Prostate gland (tissue), 2 donors: ENCODE measurements at regions not wholly inside any gene's neighbourhood (a gene's known extent, or its start where the extent isn't known, plus 50 kb on each side); places are given as distances from the start of the nearest gene placed in this dataset.

ENCODE experiments used
- POLR2A ChIP-seq: fragments of 450-650 bp; IDR thresholded peaks from one replicate; pipeline ENCODE4 v1.6.1; 2016; ENCODE audit warnings: antibody characterized with exemption, mild to moderate bottlenecking
- POLR2AphosphoS5 ChIP-seq: sonication (generic); formaldehyde crosslinking; IDR thresholded peaks from one replicate; pipeline ENCODE4 v1.6.1; 2017; ENCODE audit warnings: antibody characterized with exemption
- TF ChIP-seq, protein P1 (sequence below), 4 experiments: fragments of 200-600 bp in 2 of 4; fragments of 450-650 bp in 2 of 4; sonication (generic) in 2 of 4; IDR thresholded peaks; 1 replicate in 3 of 4; 2 replicates in 1 of 4; pipeline ENCODE4 v1.5.1; 2016 to 2019; ENCODE audit warnings: antibody characterized with exemption in 4 of 4, mild to moderate bottlenecking in 2 of 4, moderate library complexity in 2 of 4

- TF ChIP-seq, protein P1, sequence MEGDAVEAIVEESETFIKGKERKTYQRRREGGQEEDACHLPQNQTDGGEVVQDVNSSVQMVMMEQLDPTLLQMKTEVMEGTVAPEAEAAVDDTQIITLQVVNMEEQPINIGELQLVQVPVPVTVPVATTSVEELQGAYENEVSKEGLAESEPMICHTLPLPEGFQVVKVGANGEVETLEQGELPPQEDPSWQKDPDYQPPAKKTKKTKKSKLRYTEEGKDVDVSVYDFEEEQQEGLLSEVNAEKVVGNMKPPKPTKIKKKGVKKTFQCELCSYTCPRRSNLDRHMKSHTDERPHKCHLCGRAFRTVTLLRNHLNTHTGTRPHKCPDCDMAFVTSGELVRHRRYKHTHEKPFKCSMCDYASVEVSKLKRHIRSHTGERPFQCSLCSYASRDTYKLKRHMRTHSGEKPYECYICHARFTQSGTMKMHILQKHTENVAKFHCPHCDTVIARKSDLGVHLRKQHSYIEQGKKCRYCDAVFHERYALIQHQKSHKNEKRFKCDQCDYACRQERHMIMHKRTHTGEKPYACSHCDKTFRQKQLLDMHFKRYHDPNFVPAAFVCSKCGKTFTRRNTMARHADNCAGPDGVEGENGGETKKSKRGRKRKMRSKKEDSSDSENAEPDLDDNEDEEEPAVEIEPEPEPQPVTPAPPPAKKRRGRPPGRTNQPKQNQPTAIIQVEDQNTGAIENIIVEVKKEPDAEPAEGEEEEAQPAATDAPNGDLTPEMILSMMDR (IDR thresholded peaks at IDR 0.05), result no peak
- TF ChIP-seq POLR2A (no peak), POLR2AphosphoS5 (no peak)
Measured at GRCh38 chr17:13973960-13974651, 95.2 kb upstream of the COX10 start.
